ENCODE measurements at regions not wholly inside any gene's neighbourhood (a gene's known extent, or its start where the extent isn't known, plus 50 kb on each side); places are given as distances from the start of the nearest gene placed in this dataset.

GRCh38 chr7:157061979-157062378 lies 51.5 kb upstream of the MNX1 start:
- DNase-seq (ENCODE audit: low spot score), result no peak
- Histone ChIP-seq H3K4me3 (no peak overlapping the region), H3K27ac (no peak overlapping the region)
- TF ChIP-seq CTCF (IDR thresholded peaks at IDR 0.05), result no peak

GRCh38 chr7:157065046-157065445 lies 54.6 kb upstream of the MNX1 start:
- no peak for DNase-seq (ENCODE audit: low spot score)
- Histone ChIP-seq H3K4me3 (no peak overlapping the region), H3K27ac (no peak overlapping the region)
- no peak for TF ChIP-seq CTCF (IDR thresholded peaks at IDR 0.05)

GRCh38 chr7:157072361-157072760 lies 61.9 kb upstream of the MNX1 start:
- no peak for TF ChIP-seq CTCF (IDR thresholded peaks at IDR 0.05)
- H3K4me3 ChIP-seq, result no peak overlapping the region
- H3K27ac ChIP-seq, result no peak overlapping the region
- DNase-seq (ENCODE audit: low spot score), result no peak

- H3K4me3 ChIP-seq, result no peak overlapping the region
- DNase-seq (ENCODE audit: low spot score), result no peak
- no peak overlapping the region for H3K27ac ChIP-seq
- TF ChIP-seq CTCF (IDR thresholded peaks at IDR 0.05), result no peak
Measured at GRCh38 chr7:157073335-157073734, 62.9 kb upstream of the MNX1 start.

GRCh38 chr7:157073949-157074624 lies 63.6 kb upstream of the MNX1 start:
- no peak for TF ChIP-seq CTCF (IDR thresholded peaks at IDR 0.05)
- peak; percentile 60 for DNase-seq (ENCODE audit: low spot score)

GRCh38 chr7:157076466-157076865 lies 62.3 kb upstream of the UBE3C start:
- DNase-seq (ENCODE audit: low spot score), result peak; percentile 53
- no peak for TF ChIP-seq CTCF (IDR thresholded peaks at IDR 0.05)
- H3K4me3 ChIP-seq, result no peak overlapping the region

More at GRCh38 chr7:157073949-157074624, 63.6 kb upstream of the MNX1 start:
- no peak overlapping the region for H3K27ac ChIP-seq
- H3K4me3 ChIP-seq, result no peak overlapping the region

GRCh38 chr7:157077021-157077420 lies 61.7 kb upstream of the UBE3C start:
- no peak for TF ChIP-seq CTCF (IDR thresholded peaks at IDR 0.05)
- DNase-seq (ENCODE audit: low spot score), result peak; percentile 68
- no peak overlapping the region for H3K4me3 ChIP-seq
- no peak overlapping the region for H3K27ac ChIP-seq

More at GRCh38 chr7:157076466-157076865, 62.3 kb upstream of the UBE3C start:
- no peak overlapping the region for H3K27ac ChIP-seq

Data from coronary artery (tissue), 2 donors.